IMR-90 (cell line): ENCODE measurements at regions not wholly inside any gene's neighbourhood (a gene's known extent, or its start where the extent isn't known, plus 50 kb on each side); places are given as distances from the start of the nearest gene placed in this dataset.

Source experiments
- ATAC-seq: fragments of 200-7000 bp; cut with Tn5 transposase; 2 replicates; pipeline ENCODE4 v1.9.1; 2020; ENCODE audit warnings: low read depth, mild to moderate bottlenecking, moderate library complexity
- BruUV-seq: library from RNA; stranded (reverse); fragments of 400-500 nt; replicated peaks from 2 replicates; lab custom pipeline; 2021; lab: Mats Ljungman, UMichigan
- CTCF ChIA-PET: fragments of 300-600 bp; formaldehyde crosslinking; extraction: SDS; loops from one replicate; lab custom pipeline; 2021; ENCODE audit warnings: antibody characterized with exemption; lab: Yijun Ruan, JAX
- POLR2A ChIA-PET: fragments of 300-600 bp; sonication (Branson Sonifier 250); formaldehyde crosslinking; loops from one replicate; lab custom pipeline; 2022; ENCODE audit warnings: antibody characterized with exemption; ENCODE audit not compliant: unreplicated experiment; lab: Charles Lee
- DNase-seq: peaks from one replicate; pipeline ENCODE4 v3.0.0; 2013
- H2AFZ ChIP-seq: replicated peaks from 2 replicates; pipeline ENCODE3; 2013; ENCODE audit warnings: low read length, mild to moderate bottlenecking; ENCODE audit not compliant: poor library complexity
- H2AK5ac ChIP-seq: 2 replicates; pipeline ENCODE4 v1.6.1; 2013; ENCODE audit warnings: low read depth, low read length, inconsistent platforms
- H2AK9ac ChIP-seq: replicated peaks from 2 replicates; pipeline ENCODE3; 2013; ENCODE audit warnings: mild to moderate bottlenecking, low read depth, low read length, moderate library complexity; ENCODE audit not compliant: poor library complexity
- H2BK120ac ChIP-seq: 2 replicates; pipeline ENCODE4 v1.6.1; 2013; ENCODE audit warnings: low read depth, low read length, inconsistent platforms
- H2BK15ac ChIP-seq: 3 replicates; pipeline ENCODE4 v1.6.1; 2013; ENCODE audit warnings: low read depth, low read length, inconsistent platforms
- H2BK20ac ChIP-seq: 2 replicates; pipeline ENCODE4 v1.6.1; 2013; ENCODE audit warnings: low read depth, mild to moderate bottlenecking, inconsistent platforms, low read length, moderate library complexity
- H2BK5ac ChIP-seq: 2 replicates; pipeline ENCODE4 v1.6.1; 2013; ENCODE audit warnings: mild to moderate bottlenecking, low read depth, low read length, inconsistent platforms; ENCODE audit not compliant: poor library complexity, severe bottlenecking
- H3K14ac ChIP-seq: replicated peaks from 2 replicates; pipeline ENCODE4 v1.6.1; 2013; ENCODE audit warnings: low read depth, low read length, inconsistent platforms
- H3K18ac ChIP-seq: 2 replicates; pipeline ENCODE4 v1.6.1; 2013; ENCODE audit warnings: low read depth, low read length, control low read depth
- H3K23ac ChIP-seq: 2 replicates; pipeline ENCODE4 v1.6.1; 2013; ENCODE audit warnings: low read depth, low read length, inconsistent platforms
- H3K27ac ChIP-seq: 2 replicates; pipeline ENCODE4 v1.5.1; 2013; ENCODE audit warnings: mild to moderate bottlenecking, control low read depth, low read length; ENCODE audit not compliant: insufficient read depth
- H3K27me3 ChIP-seq: 2 replicates; pipeline ENCODE4 v1.6.1; 2013; ENCODE audit warnings: low read length; ENCODE audit not compliant: control insufficient read depth, insufficient read depth
- H3K36me3 ChIP-seq: 2 replicates; pipeline ENCODE4 v1.6.1; 2013; ENCODE audit warnings: low read length, mixed read lengths; ENCODE audit not compliant: control insufficient read depth, insufficient read depth
- H3K4ac ChIP-seq: 2 replicates; pipeline ENCODE4 v1.6.1; 2013; ENCODE audit warnings: low read depth, low read length, inconsistent platforms
- H3K4me1 ChIP-seq: 2 replicates; pipeline ENCODE4 v1.6.1; 2013; ENCODE audit warnings: low read length, mixed read lengths; ENCODE audit not compliant: control insufficient read depth, insufficient read depth
- H3K4me2 ChIP-seq: 2 replicates; pipeline ENCODE4 v1.6.1; 2013; ENCODE audit warnings: low read depth, mild to moderate bottlenecking, control low read depth, low read length, moderate library complexity
- H3K4me3 ChIP-seq: 2 replicates; pipeline ENCODE4 v1.5.1; 2013; ENCODE audit warnings: low read depth, mild to moderate bottlenecking, control low read depth, low read length, moderate library complexity; ENCODE audit not compliant: insufficient read depth
- H3K56ac ChIP-seq: 2 replicates; pipeline ENCODE4 v1.6.1; 2013; ENCODE audit warnings: low read length, inconsistent platforms; ENCODE audit not compliant: insufficient read depth; ENCODE audit errors: extremely low read depth
- H3K79me1 ChIP-seq, 2 experiments: 2 replicates each; pipeline ENCODE4 v1.6.1; 2013; ENCODE audit warnings: low read length in 2 of 2, inconsistent platforms in 1 of 2, low read depth in 1 of 2
- H3K9ac ChIP-seq: 2 replicates; pipeline ENCODE4 v1.6.1; 2013; ENCODE audit warnings: low read depth, low read length, control low read depth
- H3K9me1 ChIP-seq: 2 replicates; pipeline ENCODE4 v1.6.1; 2013; ENCODE audit warnings: low read length, inconsistent platforms; ENCODE audit not compliant: insufficient read depth
- H3K9me3 ChIP-seq: 2 replicates; pipeline ENCODE4 v1.6.1; 2013; ENCODE audit warnings: low read length; ENCODE audit not compliant: control insufficient read depth, insufficient read depth
- H4K20me1 ChIP-seq: 2 replicates; pipeline ENCODE4 v1.6.1; 2013; ENCODE audit warnings: low read length, inconsistent platforms; ENCODE audit not compliant: insufficient read depth
- H4K5ac ChIP-seq: 2 replicates; pipeline ENCODE4 v1.6.1; 2013; ENCODE audit warnings: mild to moderate bottlenecking, low read depth, low read length, control low read depth
- H4K8ac ChIP-seq, 2 experiments: 2 replicates each; pipeline ENCODE4 v1.6.1; 2013; ENCODE audit warnings: low read depth in 2 of 2, low read length in 2 of 2, control low read depth in 1 of 2, inconsistent platforms in 1 of 2
- H4K91ac ChIP-seq: 2 replicates; pipeline ENCODE4 v1.6.1; 2013; ENCODE audit warnings: low read depth, low read length, inconsistent platforms; ENCODE audit not compliant: insufficient read depth
- FOS ChIP-seq: fragments of 150-350 bp; IDR thresholded peaks from 2 replicates; pipeline ENCODE4 v1.6.1; 2016; ENCODE audit warnings: low read depth, low read length
- MXI1 ChIP-seq: IDR thresholded peaks from 2 replicates; pipeline ENCODE4 v1.6.1; 2012; ENCODE audit warnings: low read depth, mild to moderate bottlenecking, low read length, moderate library complexity, borderline replicate concordance
- RAD21 ChIP-seq: IDR thresholded peaks from 2 replicates; pipeline ENCODE4 v1.6.1; 2012; ENCODE audit warnings: low read length, improper control_type of control experiment
- WGBS, 2 experiments: methylation state at CpG; one replicate each; pipeline versions ENCODE4 v1.1.5 to v1.1.7; 2013; ENCODE audit warnings: missing lambda C conversion rate in 2 of 2; ENCODE audit not compliant: insufficient read length in 1 of 2; ENCODE audit errors: extremely low coverage in 2 of 2; 5-methylcytosine and 5-hydroxymethylcytosine counted together
- dilution Hi-C: fragments of 300-500 bp; cut with HindIII; formaldehyde crosslinking; loops from one replicate; pipeline ENCODE4 v1.14.3; 2018; ENCODE audit warnings: low sequenced_read_pairs; ENCODE audit not compliant: unreplicated experiment
- in situ Hi-C: fragments of 300-500 bp; cut with MboI; formaldehyde crosslinking; loops from 3 replicates; pipeline ENCODE4 v1.14.3; 2019; ENCODE audit warnings: low sequenced_read_pairs, inconsistent platforms, mixed read lengths
- intact Hi-C: fragments of 100-400 bp; cut with micrococcal nuclease; formaldehyde crosslinking; loops from 2 replicates; pipeline ENCODE4 v1.10.0; 2022
- TF ChIP-seq, protein P1 (sequence below): conservative IDR thresholded peaks from 2 replicates; pipeline ENCODE4 v1.5.1; 2012; ENCODE audit warnings: mild to moderate bottlenecking, low read depth, low read length, improper control_type of control experiment

DNA sequence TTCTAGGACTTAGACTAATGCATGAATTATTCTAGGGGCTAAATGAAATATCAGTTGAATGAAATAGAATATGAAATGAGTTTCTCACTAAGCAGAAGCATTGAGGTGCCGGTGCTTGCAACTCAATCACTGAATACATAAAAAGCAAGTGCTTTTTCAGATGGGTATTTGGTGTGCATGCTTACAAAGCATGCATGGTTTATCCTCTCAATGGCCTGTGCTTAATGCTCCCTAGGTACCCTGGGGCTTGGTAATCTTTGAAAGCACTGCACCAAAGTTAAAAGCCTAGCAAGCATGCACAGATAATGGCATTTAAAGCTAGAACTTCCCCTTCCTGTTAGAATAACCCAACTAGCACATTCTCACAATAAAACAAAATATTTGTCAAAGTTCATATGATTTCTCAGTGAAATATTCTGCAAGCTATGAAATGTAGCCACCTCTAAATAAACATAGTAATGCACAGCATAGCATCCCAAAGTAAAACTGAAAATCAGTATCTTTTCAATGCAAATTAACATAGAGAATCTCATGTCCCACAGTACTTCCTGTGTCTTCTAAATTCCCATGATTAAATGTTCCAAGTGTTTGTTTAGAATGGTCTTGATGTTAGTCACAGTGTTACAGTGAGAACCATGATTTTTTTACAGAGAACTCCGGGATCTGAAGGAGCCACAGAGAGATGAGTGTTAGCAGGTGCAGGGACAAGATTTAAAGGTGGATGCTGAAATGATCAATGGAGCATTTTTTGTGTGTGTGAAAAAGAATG is 143.4 kb upstream of the CDH6 start:
- Histone ChIP-seq H2BK120ac (no peak overlapping the region), H3K18ac (peak overlapping the region; percentile 23; the same call in 1 of the 2 replicates), H2AFZ (no peak overlapping the region), H2BK15ac (0 out of 3 replicates have a peak overlapping the region, but pooled peaks have one; percentile 47), H3K4ac (no peak overlapping the region), H3K4me3 (no peak overlapping the region), H3K36me3 (no peaks in the 10 kb centered on the region), H3K56ac (no peak overlapping the region), H3K4me1 (peaks cover 4% of the 10 kb centered on the region; the same call in 1 of the 2 replicates), H2AK9ac (no peak overlapping the region), H4K91ac (no peak overlapping the region), H3K14ac (no peak overlapping the region), H2AK5ac (no peak overlapping the region; the same call in 1 of the 2 replicates), H3K79me1 (no peaks in the 10 kb centered on the region), H3K27ac (0 out of 2 replicates have a peak overlapping the region, but pooled peaks have one; percentile 13), H3K9ac (no peak overlapping the region), H3K4me2 (peak overlapping the region; percentile 72; the same call in 1 of the 2 replicates), H2BK20ac (0 out of 2 replicates have a peak overlapping the region, but pooled peaks have one; percentile 27), H3K27me3 (no peaks in the 10 kb centered on the region), H3K23ac (no peak overlapping the region), H3K9me3 (no peaks in the 10 kb centered on the region), H4K8ac (0 out of 4 replicates have a peak overlapping the region, but pooled peaks of 1 of the 2 experiments have one; percentile 30), H2BK5ac (peak overlapping the region; percentile 9), H4K5ac (no peak overlapping the region; the same call in 1 of the 2 replicates), H3K9me1 (no peaks in the 10 kb centered on the region; the same call in 1 of the 2 replicates), H4K20me1 (no peaks in the 10 kb centered on the region)
- DNase-seq (peak; percentile 76), ATAC-seq (peak; percentile 94)
- ChIA-PET POLR2A (no interaction called here), CTCF (no interaction called here)
- intact Hi-C loops (no loop called here), dilution Hi-C loops (no loop called here), in situ Hi-C loops (no loop called here)
- no peak for TF ChIP-seq RAD21
- TF ChIP-seq, protein P1, sequence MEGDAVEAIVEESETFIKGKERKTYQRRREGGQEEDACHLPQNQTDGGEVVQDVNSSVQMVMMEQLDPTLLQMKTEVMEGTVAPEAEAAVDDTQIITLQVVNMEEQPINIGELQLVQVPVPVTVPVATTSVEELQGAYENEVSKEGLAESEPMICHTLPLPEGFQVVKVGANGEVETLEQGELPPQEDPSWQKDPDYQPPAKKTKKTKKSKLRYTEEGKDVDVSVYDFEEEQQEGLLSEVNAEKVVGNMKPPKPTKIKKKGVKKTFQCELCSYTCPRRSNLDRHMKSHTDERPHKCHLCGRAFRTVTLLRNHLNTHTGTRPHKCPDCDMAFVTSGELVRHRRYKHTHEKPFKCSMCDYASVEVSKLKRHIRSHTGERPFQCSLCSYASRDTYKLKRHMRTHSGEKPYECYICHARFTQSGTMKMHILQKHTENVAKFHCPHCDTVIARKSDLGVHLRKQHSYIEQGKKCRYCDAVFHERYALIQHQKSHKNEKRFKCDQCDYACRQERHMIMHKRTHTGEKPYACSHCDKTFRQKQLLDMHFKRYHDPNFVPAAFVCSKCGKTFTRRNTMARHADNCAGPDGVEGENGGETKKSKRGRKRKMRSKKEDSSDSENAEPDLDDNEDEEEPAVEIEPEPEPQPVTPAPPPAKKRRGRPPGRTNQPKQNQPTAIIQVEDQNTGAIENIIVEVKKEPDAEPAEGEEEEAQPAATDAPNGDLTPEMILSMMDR: no peak
- no peak for TF ChIP-seq MXI1
- TF ChIP-seq FOS: peak; percentile 29; the same call in 1 of the 2 replicates
- WGBS, 2 experiments: no CpG with 5 or more reads among the region's 2 CpGs
- BruUV-seq: no TSS peak
